ENCODE measurements at regions not wholly inside any gene's neighbourhood (a gene's known extent, or its start where the extent isn't known, plus 50 kb on each side); places are given as distances from the start of the nearest gene placed in this dataset.

GRCh38 chr10:55215699-55216098 is 414.7 kb upstream of the PCDH15 start:
- intact Hi-C loops (cut with micrococcal nuclease): no loop called here
- POLR2A ChIA-PET: no interaction called here
- CTCF ChIA-PET: no interaction called here
- Mint-ChIP-seq H3K4me1 (no peaks in the 10 kb centered on the region), H3K27ac (no peak overlapping the region), H3K9me3 (no peaks in the 10 kb centered on the region), H3K36me3 (ENCODE audit: low read depth) (no peaks in the 10 kb centered on the region), H3K27me3 (no peaks in the 10 kb centered on the region), H3K4me3 (no peak overlapping the region)
- ATAC-seq (ENCODE audit: low read depth): no peak
- TF ChIP-seq, protein P1, sequence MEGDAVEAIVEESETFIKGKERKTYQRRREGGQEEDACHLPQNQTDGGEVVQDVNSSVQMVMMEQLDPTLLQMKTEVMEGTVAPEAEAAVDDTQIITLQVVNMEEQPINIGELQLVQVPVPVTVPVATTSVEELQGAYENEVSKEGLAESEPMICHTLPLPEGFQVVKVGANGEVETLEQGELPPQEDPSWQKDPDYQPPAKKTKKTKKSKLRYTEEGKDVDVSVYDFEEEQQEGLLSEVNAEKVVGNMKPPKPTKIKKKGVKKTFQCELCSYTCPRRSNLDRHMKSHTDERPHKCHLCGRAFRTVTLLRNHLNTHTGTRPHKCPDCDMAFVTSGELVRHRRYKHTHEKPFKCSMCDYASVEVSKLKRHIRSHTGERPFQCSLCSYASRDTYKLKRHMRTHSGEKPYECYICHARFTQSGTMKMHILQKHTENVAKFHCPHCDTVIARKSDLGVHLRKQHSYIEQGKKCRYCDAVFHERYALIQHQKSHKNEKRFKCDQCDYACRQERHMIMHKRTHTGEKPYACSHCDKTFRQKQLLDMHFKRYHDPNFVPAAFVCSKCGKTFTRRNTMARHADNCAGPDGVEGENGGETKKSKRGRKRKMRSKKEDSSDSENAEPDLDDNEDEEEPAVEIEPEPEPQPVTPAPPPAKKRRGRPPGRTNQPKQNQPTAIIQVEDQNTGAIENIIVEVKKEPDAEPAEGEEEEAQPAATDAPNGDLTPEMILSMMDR (IDR thresholded peaks at IDR 0.05): no peak
- DNase-seq: no peak

GRCh38 chr10:55214608-55215007 is 413.6 kb upstream of the PCDH15 start:
- CTCF ChIA-PET: no interaction called here
- intact Hi-C loops (cut with micrococcal nuclease): no loop called here
- DNase-seq (no peak), ATAC-seq (ENCODE audit: low read depth) (no peak)
- H3K9me3 Mint-ChIP-seq: peaks cover 2% of the 10 kb centered on the region
- no peaks in the 10 kb centered on the region for H3K4me1 Mint-ChIP-seq
- TF ChIP-seq, protein P1 (IDR thresholded peaks at IDR 0.05): no peak
- no peaks in the 10 kb centered on the region for H3K27me3 Mint-ChIP-seq
- no peak overlapping the region for H3K4me3 Mint-ChIP-seq
- POLR2A ChIA-PET: no interaction called here
- no peaks in the 10 kb centered on the region for H3K36me3 Mint-ChIP-seq (ENCODE audit: low read depth)
- no peak overlapping the region for H3K27ac Mint-ChIP-seq

DNA sequence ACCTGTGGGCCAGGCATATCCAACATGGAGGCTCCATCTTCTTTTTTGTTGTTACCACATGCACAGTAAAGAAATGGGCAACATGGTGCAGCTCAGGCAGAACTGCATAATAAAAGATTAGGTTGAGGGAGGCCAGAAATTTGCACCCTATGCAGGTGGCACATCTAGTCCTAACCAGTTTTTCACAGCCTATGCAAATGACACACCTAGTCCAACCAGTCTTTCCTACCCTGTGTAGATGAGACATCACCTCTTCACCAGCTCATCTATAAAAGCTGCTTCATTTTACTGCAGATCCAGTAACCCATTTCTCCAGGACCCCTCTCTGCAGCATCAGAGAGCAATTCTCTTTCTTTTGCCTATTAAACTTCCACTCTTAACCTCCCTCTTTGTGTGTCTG is 411.0 kb upstream of the PCDH15 start:
- POLR2A ChIA-PET: no interaction called here
- no peak for ATAC-seq (ENCODE audit: low read depth)
- no peak for DNase-seq
- Mint-ChIP-seq H3K27me3 (no peaks in the 10 kb centered on the region), H3K9me3 (peaks cover 5% of the 10 kb centered on the region), H3K27ac (no peak overlapping the region), H3K4me3 (no peak overlapping the region), H3K36me3 (ENCODE audit: low read depth) (no peaks in the 10 kb centered on the region), H3K4me1 (no peaks in the 10 kb centered on the region)
- intact Hi-C loops (cut with micrococcal nuclease): no loop called here
- CTCF ChIA-PET: no interaction called here
- TF ChIP-seq, protein P1 (IDR thresholded peaks at IDR 0.05): no peak

DNA sequence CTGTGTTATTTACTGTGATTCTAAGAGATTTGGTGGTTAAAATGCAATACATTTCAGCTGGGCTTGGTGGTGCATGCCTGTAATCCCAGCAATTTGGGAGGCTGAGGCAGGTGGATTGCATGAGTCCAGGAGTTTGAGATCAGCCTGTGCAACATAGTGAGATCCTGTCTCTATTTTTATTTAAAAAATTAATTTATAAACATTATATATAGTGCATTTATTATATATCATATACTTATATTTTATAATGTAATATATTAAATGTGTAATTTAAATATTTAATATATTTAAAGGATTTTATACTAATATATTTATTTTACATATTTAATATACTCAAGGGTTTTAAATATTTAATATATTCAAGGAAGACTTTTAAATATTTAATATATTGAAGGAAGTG is 402.8 kb upstream of the PCDH15 start:
- Mint-ChIP-seq H3K27me3 (no peaks in the 10 kb centered on the region), H3K36me3 (ENCODE audit: low read depth) (no peaks in the 10 kb centered on the region), H3K27ac (no peak overlapping the region), H3K4me1 (no peaks in the 10 kb centered on the region), H3K9me3 (peaks cover 3% of the 10 kb centered on the region), H3K4me3 (no peak overlapping the region)
- ATAC-seq (ENCODE audit: low read depth) (no peak), DNase-seq (no peak)
- CTCF ChIA-PET: no interaction called here
- TF ChIP-seq, protein P1 (IDR thresholded peaks at IDR 0.05): no peak
- intact Hi-C loops (cut with micrococcal nuclease): no loop called here
- POLR2A ChIA-PET: no interaction called here

DNA sequence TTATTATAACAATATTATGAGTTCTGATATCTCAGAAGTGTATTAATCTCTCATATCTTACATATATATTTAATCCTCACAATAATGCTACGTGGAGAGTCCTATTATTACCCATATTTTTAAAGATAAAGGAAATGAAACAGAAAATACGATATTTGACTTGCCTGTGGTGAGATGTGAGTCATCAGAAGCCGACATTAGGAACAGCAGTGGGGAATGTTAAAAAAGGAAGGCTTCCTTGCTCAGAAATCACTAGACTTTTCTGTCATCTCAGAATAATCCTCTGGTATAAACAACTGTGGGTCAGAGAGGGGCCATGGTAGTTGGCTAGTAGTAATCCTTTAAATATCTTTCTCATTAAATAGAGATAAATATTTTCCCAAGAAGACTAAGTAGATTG is 402.3 kb upstream of the PCDH15 start:
- Mint-ChIP-seq H3K9me3 (peaks cover 5% of the 10 kb centered on the region), H3K4me3 (no peak overlapping the region), H3K27me3 (no peaks in the 10 kb centered on the region), H3K36me3 (ENCODE audit: low read depth) (no peaks in the 10 kb centered on the region), H3K27ac (no peak overlapping the region), H3K4me1 (no peaks in the 10 kb centered on the region)
- intact Hi-C loops (cut with micrococcal nuclease): no loop called here
- CTCF ChIA-PET: no interaction called here
- TF ChIP-seq, protein P1 (IDR thresholded peaks at IDR 0.05): no peak
- ATAC-seq (ENCODE audit: low read depth): no peak
- POLR2A ChIA-PET: no interaction called here
- DNase-seq: no peak

Data from activated B cell treated with CpG ODN at 0.5 μM for 24 hours (primary cell).